GM12878 (cell line): ENCODE measurements at regions not wholly inside any gene's neighbourhood (a gene's known extent, or its start where the extent isn't known, plus 50 kb on each side); places are given as distances from the start of the nearest gene placed in this dataset.

Experiments
- ATAC-seq: fragments of 200-7000 bp; cut with Tn5 transposase; 3 replicates; pipeline ENCODE4 v1.9.1; 2020; ENCODE audit warnings: mild to moderate bottlenecking, moderate library complexity
- BruUV-seq: library from RNA; stranded (reverse); fragments of 400-500 nt; replicated peaks from 2 replicates; lab custom pipeline; 2021; lab: Mats Ljungman, UMichigan
- CTCF ChIA-PET: fragments of 300-600 bp; sonication (Branson Sonifier 250); formaldehyde crosslinking; extraction: SDS; loops from one replicate; lab custom pipeline; 2021; ENCODE audit warnings: inconsistent platforms; lab: Yijun Ruan, JAX
- POLR2A ChIA-PET: fragments of 350-600 bp; formaldehyde crosslinking; extraction: SDS; loops from one replicate; lab custom pipeline; 2021; ENCODE audit warnings: inconsistent platforms; lab: Charles Lee
- RAD21 ChIA-PET: fragments of 300-600 bp; sonication (Branson Sonifier 250); formaldehyde crosslinking; loops from one replicate; lab custom pipeline; 2023; ENCODE audit warnings: antibody characterized with exemption; ENCODE audit not compliant: unreplicated experiment; lab: Charles Lee
- SMC1A ChIA-PET: fragments of 300-600 bp; sonication (Branson Sonifier 250); formaldehyde crosslinking; loops from one replicate; lab custom pipeline; 2023; ENCODE audit not compliant: unreplicated experiment, uncharacterized antibody; lab: Charles Lee
- DNase-seq: peaks from one replicate; pipeline ENCODE4 v3.0.0-alpha.2; 2011; ENCODE audit warnings: low read depth, low spot score
- FAIRE-seq: peaks from 3 replicates; lab custom pipeline; 2011; peaks lifted over from hg19 to GRCh38; lab: Jason Lieb, UNC
- H2AFZ ChIP-seq: 2 replicates; pipeline ENCODE4 v1.6.0; 2011; ENCODE audit warnings: low read depth, low read length, control low read depth; ENCODE audit not compliant: control insufficient read depth
- H3K27ac ChIP-seq: 2 replicates; pipeline ENCODE4 v1.5.1; 2011; ENCODE audit warnings: control low read depth; ENCODE audit not compliant: control insufficient read depth, insufficient read depth
- H3K27me3 ChIP-seq, 2 experiments: replicated peaks in 1 of 2; 2 replicates each; pipeline versions ENCODE4 v1.6.0 to v1.6.1; 2011; ENCODE audit warnings: low read length in 1 of 2; ENCODE audit not compliant: control insufficient read depth in 2 of 2, insufficient read depth in 2 of 2
- H3K36me3 ChIP-seq, 2 experiments: 2 replicates each; pipeline ENCODE4 v1.5.1; 2011; ENCODE audit warnings: low read length in 1 of 2; ENCODE audit not compliant: control insufficient read depth in 2 of 2, insufficient read depth in 2 of 2
- H3K4me1 ChIP-seq: 2 replicates; pipeline ENCODE4 v1.6.1; 2011; ENCODE audit warnings: mild to moderate bottlenecking, low read length, moderate library complexity, mixed read lengths; ENCODE audit not compliant: control insufficient read depth, insufficient read depth
- H3K4me2 ChIP-seq: 2 replicates; pipeline ENCODE4 v1.6.0; 2011; ENCODE audit warnings: control low read depth; ENCODE audit not compliant: control insufficient read depth, insufficient read depth
- H3K4me3 ChIP-seq: fragments of 200-600 bp; sonication (generic); 2 replicates; pipeline ENCODE4 v1.5.1; 2016
- H3K79me2 ChIP-seq: 2 replicates; pipeline ENCODE4 v1.6.0; 2011; ENCODE audit warnings: low read length; ENCODE audit not compliant: control insufficient read depth, insufficient read depth
- H3K9ac ChIP-seq: 2 replicates; pipeline ENCODE4 v1.8.0; 2011; ENCODE audit warnings: low read length, control low read depth, mixed read lengths; ENCODE audit not compliant: control insufficient read depth, insufficient read depth
- H3K9me3 ChIP-seq: replicated peaks from 3 replicates; pipeline ENCODE4 v1.5.1; 2011; ENCODE audit warnings: mild to moderate bottlenecking, low read length; ENCODE audit not compliant: control insufficient read depth, insufficient read depth
- H4K20me1 ChIP-seq: 2 replicates; pipeline ENCODE4 v1.6.0; 2011; ENCODE audit not compliant: control insufficient read depth, insufficient read depth
- ATF7 ChIP-seq: fragments of 450-650 bp; IDR thresholded peaks from 2 replicates; pipeline ENCODE4 v1.6.1; 2016; ENCODE audit warnings: low read depth, mild to moderate bottlenecking
- BACH1 ChIP-seq: fragments of 450-650 bp; IDR thresholded peaks from 2 replicates; pipeline ENCODE4 v1.6.1; 2017; ENCODE audit warnings: mild to moderate bottlenecking, borderline replicate concordance
- CBFB ChIP-seq: IDR thresholded peaks from 2 replicates; pipeline ENCODE4 v1.6.1; 2016; ENCODE audit warnings: antibody characterized with exemption, low read depth
- CTCF ChIP-seq, 3 experiments: IDR thresholded peaks in 2 of 3; conservative IDR thresholded peaks in 1 of 3; 2 replicates each; pipeline ENCODE4 v1.5.1; 2011; ENCODE audit warnings: low read depth in 3 of 3, low read length in 3 of 3, mild to moderate bottlenecking in 3 of 3, control low read depth in 2 of 3, moderate library complexity in 2 of 3, inconsistent platforms in 1 of 3, mixed read lengths in 1 of 3; ENCODE audit not compliant: control insufficient read depth in 2 of 3, insufficient read depth in 1 of 3; ENCODE audit errors: extremely low read depth in 1 of 3
- E2F4 ChIP-seq: IDR thresholded peaks from 2 replicates; pipeline ENCODE4 v1.6.1; 2012; ENCODE audit warnings: low read depth, low read length, improper control_type of control experiment
- ELK1 ChIP-seq: IDR thresholded peaks from 2 replicates; pipeline ENCODE4 v1.6.1; 2012; ENCODE audit warnings: low read depth, low read length, improper control_type of control experiment
- GATAD2B ChIP-seq: fragments of 450-650 bp; conservative IDR thresholded peaks from 2 replicates; pipeline ENCODE4 v1.6.1; 2017; ENCODE audit warnings: low read depth, mild to moderate bottlenecking, moderate library complexity
- JUND ChIP-seq: IDR thresholded peaks from 2 replicates; pipeline ENCODE4 v1.6.1; 2012; ENCODE audit warnings: low read depth, mild to moderate bottlenecking, low read length, improper control_type of control experiment, moderate library complexity
- KAT2A ChIP-seq: conservative IDR thresholded peaks from 2 replicates; pipeline ENCODE4 v1.6.1; 2011; ENCODE audit warnings: low read depth, low read length; ENCODE audit not compliant: control insufficient read depth
- NBN ChIP-seq: fragments of 450-650 bp; IDR thresholded peaks from 2 replicates; pipeline ENCODE4 v1.6.1; 2016
- NFYA ChIP-seq: IDR thresholded peaks from 2 replicates; pipeline ENCODE4 v1.6.1; 2011; ENCODE audit warnings: low read depth, mild to moderate bottlenecking, low read length, improper control_type of control experiment, borderline replicate concordance
- NR2F1 ChIP-seq: fragments of 450-650 bp; conservative IDR thresholded peaks from 2 replicates; pipeline ENCODE4 v1.6.1; 2017; ENCODE audit warnings: mild to moderate bottlenecking
- RFX5 ChIP-seq: IDR thresholded peaks from 2 replicates; pipeline ENCODE4 v1.6.1; 2011; ENCODE audit warnings: low read depth, low read length, improper control_type of control experiment
- SIN3A ChIP-seq: IDR thresholded peaks from 2 replicates; pipeline ENCODE4 v1.6.1; 2012; ENCODE audit warnings: low read depth, low read length, improper control_type of control experiment
- SMC3 ChIP-seq: IDR thresholded peaks from 2 replicates; pipeline ENCODE4 v1.6.1; 2011; ENCODE audit warnings: low read length, improper control_type of control experiment, borderline replicate concordance
- ZNF384 ChIP-seq: IDR thresholded peaks from 2 replicates; pipeline ENCODE4 v1.6.1; 2012; ENCODE audit warnings: low read depth, mild to moderate bottlenecking, low read length, improper control_type of control experiment, borderline replicate concordance
- WGBS: methylation state at CpG from one replicate; pipeline ENCODE4 v1.1.6; 2016; ENCODE audit warnings: low lambda C conversion rate; ENCODE audit not compliant: insufficient replicate concordance, insufficient coverage; ENCODE audit errors: missing lambda C conversion rate; 5-methylcytosine and 5-hydroxymethylcytosine counted together
- in situ Hi-C: fragments of 300-500 bp; cut with MboI; formaldehyde crosslinking; loops from 9 replicates; pipeline ENCODE4 v1.14.3; 2018; ENCODE audit warnings: mixed read lengths
- intact Hi-C: fragments of 100-400 bp; cut with micrococcal nuclease; formaldehyde crosslinking; loops from one replicate; pipeline ENCODE4 v1.14.2; 2022; ENCODE audit not compliant: unreplicated experiment

- no peak for FAIRE-seq
- CTCF ChIA-PET: no interaction called here
These were observed 256.3 kb downstream of the ERMARD start for GRCh38 chr6:170007468-170008293.

More at GRCh38 chr6:170007468-170008293, 256.3 kb downstream of the ERMARD start:
- BruUV-seq: no TSS peak
- no peak overlapping the region for H3K9ac ChIP-seq
- no peak for TF ChIP-seq CBFB
- TF ChIP-seq ATF7: no peak
- no peak for TF ChIP-seq NR2F1
- no peak for TF ChIP-seq ELK1
- TF ChIP-seq GATAD2B: no peak
- no peak for TF ChIP-seq CTCF (IDR thresholded peaks at IDR 0.05 in 2 of 3, conservative IDR thresholded peaks at IDR 0.05 in 1 of 3; ENCODE audit: control insufficient read depth in 2 of 3, extremely low read depth in 1 of 3, insufficient read depth in 1 of 3, low read depth in 3 of 3, low read length in 3 of 3)
- no peak for TF ChIP-seq RFX5
- no peak for TF ChIP-seq SMC3
- TF ChIP-seq JUND: no peak
- no peak for TF ChIP-seq NBN
- TF ChIP-seq ZNF384: no peak
- TF ChIP-seq NFYA: no peak
- no peak for TF ChIP-seq SIN3A
- TF ChIP-seq E2F4: no peak
- TF ChIP-seq BACH1: no peak
- TF ChIP-seq KAT2A: no peak
- TF ChIP-seq, all 136 proteins: peak for 0
- WGBS: 50% methylated on average over 17 of the region's 17 CpGs
- ChIA-PET POLR2A (no interaction called here), RAD21 (no interaction called here), SMC1A (no interaction called here)
- ATAC-seq (no peak), DNase-seq (no peak)
- peaks cover 4% of the 10 kb centered on the region; the same call in 2 of the 3 replicates for H3K9me3 ChIP-seq
- no peaks in the 10 kb centered on the region for H4K20me1 ChIP-seq
- H3K4me3 ChIP-seq: no peak overlapping the region
- H3K4me1 ChIP-seq: no peaks in the 10 kb centered on the region
- H3K4me2 ChIP-seq: no peak overlapping the region
- in situ Hi-C loops: no loop called here
- no peak overlapping the region for H2AFZ ChIP-seq
- intact Hi-C loops: no loop called here
- no peaks in the 10 kb centered on the region for H3K79me2 ChIP-seq
- no peak overlapping the region for H3K27ac ChIP-seq
- no peaks in the 10 kb centered on the region for H3K36me3 ChIP-seq
- no peaks in the 10 kb centered on the region for H3K27me3 ChIP-seq
